K562 (cell line): ENCODE measurements at regions not wholly inside any gene's neighbourhood (a gene's known extent, or its start where the extent isn't known, plus 50 kb on each side); places are given as distances from the start of the nearest gene placed in this dataset.

ENCODE experiments used
- ATAC-seq: fragments of 200-7000 bp; cut with Tn5 transposase; 3 replicates; pipeline ENCODE4 v1.9.1; 2020; ENCODE audit warnings: moderate library complexity
- BruUV-seq: library from RNA; stranded (reverse); fragments of 400-500 nt; replicated peaks from 2 replicates; lab custom pipeline; 2021; lab: Mats Ljungman, UMichigan
- CTCF ChIA-PET: fragments of 300-600 bp; formaldehyde crosslinking; extraction: SDS; loops from one replicate; lab custom pipeline; 2021; ENCODE audit warnings: low intra/inter-chr PET ratio; lab: Yijun Ruan, JAX
- POLR2A ChIA-PET: fragments of 300-600, 350-650 bp; sonication (Branson Sonifier 250); formaldehyde crosslinking; extraction: SDS; loops from one replicate; lab custom pipeline; 2021; ENCODE audit warnings: antibody characterized with exemption, inconsistent platforms; lab: Yijun Ruan, JAX
- DNase-seq, 4 experiments: peaks; one replicate each; pipeline versions ENCODE4 v3.0.0 to v3.0.0-alpha.2; 2011 to 2018; ENCODE audit warnings: low spot score in 3 of 4, mixed read lengths in 3 of 4; ENCODE audit errors: extremely low read depth in 1 of 4
- FAIRE-seq: peaks from 2 replicates; lab custom pipeline; 2011; peaks lifted over from hg19 to GRCh38; lab: Jason Lieb, UNC
- H2AFZ ChIP-seq: 2 replicates; pipeline ENCODE4 v1.6.0; 2011; ENCODE audit warnings: low read depth, low read length, control low read depth, inconsistent platforms
- H3K27ac ChIP-seq: fragments of 200-600 bp; 3 replicates; pipeline ENCODE4 v1.8.0; 2011; ENCODE audit warnings: low read depth, mild to moderate bottlenecking, control low read depth, inconsistent platforms, low read length, moderate library complexity, mixed read lengths; ENCODE audit errors: extremely low read depth
- H3K27me3 ChIP-seq, 2 experiments: fragments of 300-600 bp in 1 of 2; 2 replicates in 1 of 2; 3 replicates in 1 of 2; pipeline versions ENCODE4 v1.6.0 to v1.8.0; 2011; ENCODE audit warnings: inconsistent platforms in 2 of 2, low read length in 2 of 2, mild to moderate bottlenecking in 1 of 2, mixed read lengths in 1 of 2, moderate library complexity in 1 of 2; ENCODE audit not compliant: control insufficient read depth in 2 of 2, insufficient read depth in 2 of 2
- H3K36me3 ChIP-seq: fragments of 300-600 bp; 3 replicates; pipeline ENCODE4 v1.8.0; 2011; ENCODE audit warnings: mild to moderate bottlenecking, low read length, inconsistent platforms; ENCODE audit not compliant: control insufficient read depth, insufficient read depth
- H3K4me1 ChIP-seq, 2 experiments: fragments of 200-600 bp in 1 of 2; replicated peaks in 1 of 2; 2 replicates in 1 of 2; 3 replicates in 1 of 2; pipeline versions ENCODE4 v1.5.1 to v1.8.0; 2011; ENCODE audit warnings: inconsistent platforms in 2 of 2, low read length in 2 of 2, mild to moderate bottlenecking in 1 of 2, mixed read lengths in 1 of 2, moderate library complexity in 1 of 2; ENCODE audit not compliant: control insufficient read depth in 2 of 2, insufficient read depth in 2 of 2
- H3K4me2 ChIP-seq: 2 replicates; pipeline ENCODE4 v1.6.1; 2011; ENCODE audit warnings: low read length, control low read depth, inconsistent platforms, mixed read lengths; ENCODE audit not compliant: insufficient read depth
- H3K4me3 ChIP-seq: fragments of 200-600 bp; sonication (generic), shearing (Covaris generic); 2 replicates; pipeline ENCODE4 v1.5.1; 2016; ENCODE audit warnings: control low read depth, inconsistent platforms
- H3K79me2 ChIP-seq: fragments of 200-600 bp; 3 replicates; pipeline ENCODE4 v1.8.0; 2011; ENCODE audit warnings: low read length, inconsistent platforms; ENCODE audit not compliant: control insufficient read depth, insufficient read depth
- H3K9ac ChIP-seq, 2 experiments: 2 replicates each; pipeline versions ENCODE4 v1.6.0 to v1.6.1; 2011; ENCODE audit warnings: low read depth in 2 of 2, low read length in 2 of 2, control low read depth in 1 of 2, inconsistent platforms in 1 of 2, mild to moderate bottlenecking in 1 of 2, mixed read lengths in 1 of 2; ENCODE audit not compliant: insufficient read depth in 1 of 2
- H3K9me1 ChIP-seq: one replicate; pipeline ENCODE4 v1.6.0; 2011; ENCODE audit warnings: inconsistent platforms, mild to moderate bottlenecking, low read length, moderate library complexity; ENCODE audit not compliant: control insufficient read depth, insufficient read depth
- H3K9me3 ChIP-seq: replicated peaks from 2 replicates; pipeline ENCODE4 v1.5.1; 2011; ENCODE audit warnings: low read depth, low read length, inconsistent platforms; ENCODE audit not compliant: control insufficient read depth, insufficient read depth
- H4K20me1 ChIP-seq: replicated peaks from 2 replicates; pipeline ENCODE4 v1.6.1; 2011; ENCODE audit warnings: low read length, inconsistent platforms, mixed read lengths; ENCODE audit not compliant: control insufficient read depth, insufficient read depth
- GABPB2 ChIP-seq: fragments of 250-450 bp; sonication (Bioruptor Pico); conservative IDR thresholded peaks from 2 replicates; pipeline ENCODE4 v1.5.1; 2021; ENCODE audit warnings: mild to moderate bottlenecking
- NBN ChIP-seq: fragments of 450-650 bp; IDR thresholded peaks from 2 replicates; pipeline ENCODE4 v1.6.1; 2016; ENCODE audit warnings: low read depth, mild to moderate bottlenecking
- TOE1 ChIP-seq, 2 experiments: fragments of 450-650 bp in 1 of 2; sonication (generic) in 1 of 2; formaldehyde crosslinking in 1 of 2; IDR thresholded peaks; 2 replicates each; pipeline versions ENCODE4 v1.7.1 to v1.8.0; 2016 to 2022; ENCODE audit warnings: borderline replicate concordance in 2 of 2, mild to moderate bottlenecking in 2 of 2, antibody characterized with exemption in 1 of 2, inconsistent platforms in 1 of 2, low read depth in 1 of 2, missing genetic modification reagents in 1 of 2, moderate library complexity in 1 of 2
- ZNF354B ChIP-seq: fragments of 250-450 bp; sonication (Bioruptor Pico); IDR thresholded peaks from 2 replicates; pipeline ENCODE4 v1.4.0; 2020
- ZNF407 ChIP-seq: fragments of 450-650 bp; IDR thresholded peaks from 2 replicates; pipeline ENCODE4 v1.6.1; 2016; ENCODE audit warnings: low read depth
- WGBS: fragments of 100-300 bp; shearing (Covaris generic); methylation state at CpG from one replicate; pipeline ENCODE4 v1.1.6; 2016; ENCODE audit warnings: low coverage, mixed read lengths; ENCODE audit not compliant: insufficient coverage; ENCODE audit errors: missing lambda C conversion rate; 5-methylcytosine and 5-hydroxymethylcytosine counted together
- in situ Hi-C: fragments of 300-500 bp; cut with MboI; formaldehyde crosslinking; loops from 4 replicates; pipeline ENCODE4 v1.15.0; 2018; ENCODE audit warnings: inconsistent platforms, mixed read lengths
- intact Hi-C: fragments of 100-400 bp; cut with micrococcal nuclease; formaldehyde crosslinking; loops from 2 replicates; pipeline ENCODE4 v1.14.2; 2022

- in situ Hi-C loops (no loop called here), intact Hi-C loops (no loop called here)
- no peak for FAIRE-seq
- ATAC-seq: no peak
- DNase-seq: no peak
- H3K9me1 ChIP-seq: no peaks in the 10 kb centered on the region
- H3K36me3 ChIP-seq: no peaks in the 10 kb centered on the region
- TF ChIP-seq GABPB2 (CRISPR knock-in tag) (no peak), ZNF407 (no peak), ZNF354B (no peak), NBN (no peak), TOE1 (IDR thresholded peaks at IDR 0.05; ENCODE audit: borderline replicate concordance) (no peak), TOE1 (CRISPR knock-in tag; IDR thresholded peaks at IDR 0.05; ENCODE audit: borderline replicate concordance, low read depth) (no peak)
- H3K27me3 ChIP-seq: no peaks in the 10 kb centered on the region
- no TSS peak for BruUV-seq
- no peak overlapping the region for H2AFZ ChIP-seq
- H3K4me1 ChIP-seq: no peaks in the 10 kb centered on the region
- no peak overlapping the region for H3K9ac ChIP-seq
- no peak overlapping the region for H3K4me3 ChIP-seq
- ChIA-PET POLR2A (no interaction called here), CTCF (no interaction called here)
- H3K79me2 ChIP-seq: no peaks in the 10 kb centered on the region
- H4K20me1 ChIP-seq: no peaks in the 10 kb centered on the region
- WGBS: 3% methylated on average over 2 of the region's 2 CpGs
- H3K4me2 ChIP-seq: no peak overlapping the region
- peaks cover 3% of the 10 kb centered on the region; the same call in 1 of the 2 replicates for H3K9me3 ChIP-seq
- H3K27ac ChIP-seq: no peak overlapping the region
Observed at GRCh38 chr11:37973941-37974340, 1375.9 kb upstream of the RAG2 start.
